ENCODE measurements at regions not wholly inside any gene's neighbourhood (a gene's known extent, or its start where the extent isn't known, plus 50 kb on each side); places are given as distances from the start of the nearest gene placed in this dataset.

DNA sequence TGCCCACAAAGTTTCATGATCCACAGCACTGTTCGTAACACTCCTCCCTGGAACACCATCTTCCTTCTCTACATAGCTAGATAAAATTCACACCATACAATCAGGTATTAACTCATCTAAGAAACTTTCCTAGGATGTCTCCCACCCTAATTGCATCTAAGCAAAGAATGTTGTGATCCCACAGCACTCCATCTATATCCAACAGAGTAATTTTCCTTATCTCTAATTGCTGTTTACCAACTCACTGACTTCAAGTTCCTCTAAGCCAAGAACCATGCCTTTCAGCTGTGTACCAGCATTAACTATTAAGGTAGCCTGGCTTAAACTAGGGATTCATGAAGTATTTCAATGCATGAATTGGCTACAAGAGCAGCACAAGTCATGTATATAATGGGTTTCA lies 114.2 kb downstream of the SIPA1L2 start:
- H2BK20ac ChIP-seq (ENCODE audit: low read depth, low read length, poor library complexity, severe bottlenecking) = no peak overlapping the region
- Mint-ChIP-seq H3K36me3 (ENCODE audit: insufficient read depth in 1 of 3, low read depth in 3 of 3) (peaks cover 5 to 6% (median 6%) of the 10 kb centered on the region in 3 experiments; a peak in 3 of 7 replicates), H3K27ac (no peak overlapping the region), H3K4me1 (peaks cover 13 to 16% of the 10 kb centered on the region in 2 experiments), H3K27me3 (ENCODE audit: low read depth) (no peaks in the 10 kb centered on the region), H3K4me3 (no peak overlapping the region), H3K9me3 (no peaks in the 10 kb centered on the region)
- no peak overlapping the region for H4K8ac ChIP-seq (replicated peaks; ENCODE audit: insufficient read length, low read depth, low read length)
- no peak for DNase-seq
- H2AFZ ChIP-seq (ENCODE audit: low read length) = no peak overlapping the region
- no peak overlapping the region for H2BK120ac ChIP-seq (ENCODE audit: low read depth, low read length, poor library complexity, severe bottlenecking)
- no peak overlapping the region for H2AK5ac ChIP-seq (ENCODE audit: insufficient read length, low read length)
- H3K27me3 ChIP-seq (ENCODE audit: insufficient read depth, low read length) = no peaks in the 10 kb centered on the region
- no peak overlapping the region for H3T11ph ChIP-seq (ENCODE audit: low read length)
- H3K79me2 ChIP-seq (ENCODE audit: insufficient read depth, low read length) = no peaks in the 10 kb centered on the region
- no peak overlapping the region for H3K27ac ChIP-seq (ENCODE audit: insufficient read length, low read depth, low read length)
- H3K23ac ChIP-seq (ENCODE audit: insufficient read length, low read depth, low read length) = no peak overlapping the region
- no peak overlapping the region for H4K5ac ChIP-seq (ENCODE audit: insufficient read length, low read depth, low read length)
- H3K79me1 ChIP-seq (ENCODE audit: insufficient read depth, low read depth, low read length, poor library complexity, severe bottlenecking) = no peaks in the 10 kb centered on the region
- no peak overlapping the region for H3K4ac ChIP-seq (ENCODE audit: low read depth, low read length)
- no peak overlapping the region for H3K9ac ChIP-seq (ENCODE audit: extremely low read depth, insufficient read length, low read length)
- H3K4me2 ChIP-seq (ENCODE audit: insufficient read depth, insufficient read length, low read length) = no peak overlapping the region
- no peak overlapping the region for H3K14ac ChIP-seq (ENCODE audit: insufficient read depth, low read length)
- no peak overlapping the region for H3K18ac ChIP-seq (ENCODE audit: insufficient read length, low read depth, low read length)
- no peaks in the 10 kb centered on the region for H3K23me2 ChIP-seq (ENCODE audit: insufficient read length, low read depth, low read length, poor library complexity, severe bottlenecking)
- H2BK12ac ChIP-seq (ENCODE audit: insufficient read length, low read depth, low read length) = no peak overlapping the region
- no peaks in the 10 kb centered on the region for H3K9me3 ChIP-seq (ENCODE audit: control insufficient read depth, low read depth, low read length)
- H2BK5ac ChIP-seq (ENCODE audit: insufficient read length, low read length) = no peak overlapping the region
- no peak overlapping the region for H3K56ac ChIP-seq (ENCODE audit: insufficient read length, low read depth, low read length)
- no peak overlapping the region for H2BK15ac ChIP-seq (ENCODE audit: low read depth, low read length)
- H4K20me1 ChIP-seq (ENCODE audit: control insufficient read depth, insufficient read depth, insufficient read length) = no peaks in the 10 kb centered on the region
- no CpG with 5 or more reads among the region's 1 CpG for WGBS (ENCODE audit: extremely low coverage, insufficient read length, low lambda C conversion rate)
- H3K4me1 ChIP-seq (ENCODE audit: insufficient read depth, low read length) = peaks cover 2% of the 10 kb centered on the region; the same call in 1 of the 2 replicates
- TF ChIP-seq, protein P1, sequence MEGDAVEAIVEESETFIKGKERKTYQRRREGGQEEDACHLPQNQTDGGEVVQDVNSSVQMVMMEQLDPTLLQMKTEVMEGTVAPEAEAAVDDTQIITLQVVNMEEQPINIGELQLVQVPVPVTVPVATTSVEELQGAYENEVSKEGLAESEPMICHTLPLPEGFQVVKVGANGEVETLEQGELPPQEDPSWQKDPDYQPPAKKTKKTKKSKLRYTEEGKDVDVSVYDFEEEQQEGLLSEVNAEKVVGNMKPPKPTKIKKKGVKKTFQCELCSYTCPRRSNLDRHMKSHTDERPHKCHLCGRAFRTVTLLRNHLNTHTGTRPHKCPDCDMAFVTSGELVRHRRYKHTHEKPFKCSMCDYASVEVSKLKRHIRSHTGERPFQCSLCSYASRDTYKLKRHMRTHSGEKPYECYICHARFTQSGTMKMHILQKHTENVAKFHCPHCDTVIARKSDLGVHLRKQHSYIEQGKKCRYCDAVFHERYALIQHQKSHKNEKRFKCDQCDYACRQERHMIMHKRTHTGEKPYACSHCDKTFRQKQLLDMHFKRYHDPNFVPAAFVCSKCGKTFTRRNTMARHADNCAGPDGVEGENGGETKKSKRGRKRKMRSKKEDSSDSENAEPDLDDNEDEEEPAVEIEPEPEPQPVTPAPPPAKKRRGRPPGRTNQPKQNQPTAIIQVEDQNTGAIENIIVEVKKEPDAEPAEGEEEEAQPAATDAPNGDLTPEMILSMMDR (conservative IDR thresholded peaks at IDR 0.05) = no peak
- H4K91ac ChIP-seq (ENCODE audit: insufficient read length, low read depth, low read length) = no peak overlapping the region
